ENCODE measurements at regions not wholly inside any gene's neighbourhood (a gene's known extent, or its start where the extent isn't known, plus 50 kb on each side); places are given as distances from the start of the nearest gene placed in this dataset.

GRCh38 chr10:128998101-128998805 is 468.8 kb upstream of the MGMT start:
- no peak overlapping the region for H3K27ac ChIP-seq
- no peak for TF ChIP-seq CTCF (conservative IDR thresholded peaks at IDR 0.05)

- no peak for TF ChIP-seq CTCF (conservative IDR thresholded peaks at IDR 0.05)
- no peak overlapping the region for H3K27ac ChIP-seq
These were observed 462.6 kb upstream of the MGMT start for GRCh38 chr10:129004398-129004797.

- H3K27ac ChIP-seq = no peak overlapping the region
- TF ChIP-seq CTCF (conservative IDR thresholded peaks at IDR 0.05) = no peak
These were observed 462.0 kb upstream of the MGMT start for GRCh38 chr10:129005080-129005479.

GRCh38 chr10:129005804-129006203 is 461.2 kb upstream of the MGMT start:
- TF ChIP-seq CTCF (conservative IDR thresholded peaks at IDR 0.05) = no peak
- no peak overlapping the region for H3K27ac ChIP-seq

GRCh38 chr10:129018511-129018910 is 448.5 kb upstream of the MGMT start:
- TF ChIP-seq CTCF (conservative IDR thresholded peaks at IDR 0.05) = no peak
- no peak overlapping the region for H3K27ac ChIP-seq

- H3K27ac ChIP-seq = no peak overlapping the region
- no peak for TF ChIP-seq CTCF (conservative IDR thresholded peaks at IDR 0.05)
These were observed 446.2 kb upstream of the MGMT start for GRCh38 chr10:129020651-129021330.

- no peak for TF ChIP-seq CTCF (conservative IDR thresholded peaks at IDR 0.05)
- H3K27ac ChIP-seq = no peak overlapping the region
These were observed 445.3 kb upstream of the MGMT start for GRCh38 chr10:129021594-129022304.
